ENCODE measurements at regions not wholly inside any gene's neighbourhood (a gene's known extent, or its start where the extent isn't known, plus 50 kb on each side); places are given as distances from the start of the nearest gene placed in this dataset.

GRCh38 chr16:85415196-85416090 is 197.7 kb upstream of the GSE1 start:
- Histone ChIP-seq H3K27me3 (no peaks in the 10 kb centered on the region), H3K4me1 (peaks cover 0 to 7% (median 0%) of the 10 kb centered on the region in 4 donors), H3K36me3 (peaks cover 0 to 14% (median 0%) of the 10 kb centered on the region in 3 donors), H3K27ac (no peak overlapping the region), H3K9me3 (no peaks in the 10 kb centered on the region), H3K4me3 (no peak overlapping the region)
- 66 to 74% methylated on average over 24 to 25 of the region's 25 CpGs for WGBS, 2 donors
- DNase-seq (ENCODE audit: low spot score in 2 of 2) = no peak
- TF ChIP-seq CTCF (IDR thresholded peaks at IDR 0.05) (no peak), POLR2A (IDR thresholded peaks at IDR 0.05) (no peak), EP300 (IDR thresholded peaks at IDR 0.05) (no peak)

GRCh38 chr16:85416228-85417109 is 196.7 kb upstream of the GSE1 start:
- TF ChIP-seq EP300 (IDR thresholded peaks at IDR 0.05) = no peak
- peak; percentile 48 to 62 (median 55) for TF ChIP-seq CTCF (IDR thresholded peaks at IDR 0.05)
- H3K27me3 ChIP-seq = no peaks in the 10 kb centered on the region
- H3K4me1 ChIP-seq = peaks cover 0 to 15% (median 0%) of the 10 kb centered on the region in 4 donors
- no peak overlapping the region for H3K4me3 ChIP-seq
- H3K9me3 ChIP-seq = no peaks in the 10 kb centered on the region
- H3K27ac ChIP-seq = no peak overlapping the region
- no peak for DNase-seq (ENCODE audit: low spot score in 2 of 2)
- 86 to 88% methylated on average over 16 to 23 of the region's 24 CpGs for WGBS, 2 donors
- peaks cover 0 to 14% (median 0%) of the 10 kb centered on the region in 3 donors for H3K36me3 ChIP-seq

- no peak overlapping the region for H3K27ac ChIP-seq
- DNase-seq (ENCODE audit: low spot score in 2 of 2) = no peak
- no peaks in the 10 kb centered on the region for H3K9me3 ChIP-seq
- H3K4me3 ChIP-seq = no peak overlapping the region
- H3K4me1 ChIP-seq = peaks cover 0 to 24% (median 4%) of the 10 kb centered on the region in 4 donors
- WGBS, 2 donors = 88% methylated on average over 13 to 14 of the region's 14 CpGs
- no peaks in the 10 kb centered on the region for H3K27me3 ChIP-seq
- peaks cover 0 to 14% (median 0%) of the 10 kb centered on the region in 3 donors for H3K36me3 ChIP-seq
- TF ChIP-seq EP300 (IDR thresholded peaks at IDR 0.05) = no peak
Observed at GRCh38 chr16:85417156-85417860, 195.8 kb upstream of the GSE1 start.

GRCh38 chr16:85418978-85419491 is 194.1 kb upstream of the GSE1 start:
- no peak for DNase-seq (ENCODE audit: low spot score in 2 of 2)
- Histone ChIP-seq H3K9me3 (no peaks in the 10 kb centered on the region), H3K27ac (no peak overlapping the region), H3K27me3 (no peaks in the 10 kb centered on the region), H3K4me3 (no peak overlapping the region), H3K4me1 (peaks cover 0 to 29% (median 4%) of the 10 kb centered on the region in 4 donors), H3K36me3 (peaks cover 0 to 3% (median 0%) of the 10 kb centered on the region in 3 donors)
- no peak for TF ChIP-seq POLR2A (IDR thresholded peaks at IDR 0.05)
- TF ChIP-seq EP300 (IDR thresholded peaks at IDR 0.05) = no peak
- TF ChIP-seq CTCF (IDR thresholded peaks at IDR 0.05) = no peak
- WGBS, 2 donors = 92 to 94% methylated on average over 17 of the region's 17 CpGs
